Activated T-cell treated with anti-CD3 and anti-CD28 coated beads, Interleukin-2, amount 50 U/mL, for 72 hours (primary cell): ENCODE measurements at regions not wholly inside any gene's neighbourhood (a gene's known extent, or its start where the extent isn't known, plus 50 kb on each side); places are given as distances from the start of the nearest gene placed in this dataset.

ENCODE experiments used
- ATAC-seq, 2 donors: fragments of 150-1000 bp; cut with Tn5 transposase; replicated peaks in 1 of 2; 2 replicates each; pipeline ENCODE4 v1.10.0; 2021; ENCODE audit warnings: moderate library complexity in 2 of 2, mild to moderate bottlenecking in 1 of 2
- DNase-seq, 2 donors: peaks; one replicate each; pipeline ENCODE4 v3.0.0; 2021 to 2022; ENCODE audit warnings: mixed read lengths in 1 of 2
- H3K27ac Mint-ChIP-seq: one replicate; pipeline ENCODE4 v1.8.0; 2022; ENCODE audit warnings: mild to moderate bottlenecking, moderate library complexity, mixed read lengths
- H3K27me3 Mint-ChIP-seq: one replicate; pipeline ENCODE4 v1.8.0; 2022; ENCODE audit warnings: low read depth, mixed read lengths
- H3K36me3 Mint-ChIP-seq, 2 donors: one replicate each; pipeline ENCODE4 v1.8.0; 2022; ENCODE audit warnings: mixed read lengths in 2 of 2, mild to moderate bottlenecking in 1 of 2; ENCODE audit not compliant: insufficient read depth in 2 of 2
- H3K4me1 Mint-ChIP-seq: one replicate; pipeline ENCODE4 v1.8.0; 2022; ENCODE audit warnings: low read depth, mixed read lengths
- H3K4me3 Mint-ChIP-seq, 2 donors: one replicate each; pipeline ENCODE4 v1.8.0; 2022; ENCODE audit warnings: mild to moderate bottlenecking in 2 of 2, mixed read lengths in 2 of 2, moderate library complexity in 2 of 2
- H3K9me3 Mint-ChIP-seq, 2 donors: one replicate each; pipeline ENCODE4 v1.8.0; 2022; ENCODE audit warnings: mixed read lengths in 2 of 2

DNA sequence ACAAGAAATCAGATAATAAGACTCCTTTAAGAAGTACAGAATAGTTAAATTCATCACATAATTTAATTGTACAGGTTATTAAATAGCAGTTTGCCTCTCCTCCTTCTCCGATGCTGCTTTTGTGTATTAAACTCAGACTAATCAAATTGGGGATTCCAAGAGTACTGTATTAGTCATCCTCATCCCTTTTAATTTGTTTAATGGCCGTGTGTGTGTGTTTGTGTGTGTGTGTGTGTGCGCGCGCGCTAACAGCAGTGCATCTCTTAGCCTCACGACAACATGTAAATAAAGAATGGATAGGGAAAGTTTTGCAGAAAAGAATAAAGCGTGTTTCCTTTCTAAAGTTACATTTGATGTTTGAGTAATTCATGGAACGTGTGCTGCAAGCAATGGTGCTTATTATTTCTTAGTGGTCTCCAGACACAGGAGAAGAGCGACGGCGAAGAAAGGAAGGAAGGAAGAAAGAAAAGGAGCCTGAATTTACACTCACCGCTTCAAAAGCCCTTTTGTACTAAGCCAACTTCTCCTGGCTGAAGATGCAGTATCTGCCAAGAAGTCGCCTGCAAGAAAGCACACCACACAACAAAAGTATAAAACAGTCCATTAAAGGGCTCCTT is 220.3 kb downstream of the ASCL1 start:
- Mint-ChIP-seq H3K27ac (no peak overlapping the region), H3K9me3 (peaks cover 5 to 6% of the 10 kb centered on the region in 2 donors)

DNA sequence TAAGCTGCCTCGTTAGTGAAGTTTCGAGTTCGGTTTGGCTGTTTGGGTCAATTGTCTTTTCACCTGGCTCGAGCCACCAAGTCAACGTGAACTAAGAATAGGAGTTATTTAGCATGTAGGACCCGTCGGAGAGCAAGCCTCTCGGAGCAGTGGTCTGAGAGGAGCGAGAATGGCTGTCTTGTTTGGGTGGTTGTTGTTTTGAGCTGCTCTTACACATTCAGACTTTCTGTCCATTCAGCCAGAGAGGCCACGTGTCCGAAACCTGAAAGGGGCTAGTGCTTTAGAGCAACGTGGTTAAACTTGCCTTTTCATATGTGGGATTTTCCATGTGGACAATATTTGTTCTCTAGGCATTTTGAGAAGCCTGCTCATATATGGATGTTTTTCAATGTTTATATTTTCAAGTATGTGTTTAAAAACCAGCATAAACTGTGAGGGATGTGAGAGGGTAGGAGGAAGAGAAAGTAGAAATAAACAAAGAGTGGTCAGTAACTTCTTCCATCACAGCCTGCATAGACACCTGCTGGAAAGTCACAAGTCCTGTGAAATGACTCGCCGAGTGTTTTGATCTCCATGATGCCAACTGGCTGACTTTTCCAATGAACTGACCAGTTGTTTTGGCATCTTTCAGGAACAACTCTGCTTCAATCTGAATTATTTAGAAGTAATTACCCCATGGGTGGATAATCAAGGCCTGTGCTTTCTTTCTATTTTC is 221.0 kb downstream of the ASCL1 start:
- Mint-ChIP-seq H3K4me1 (no peaks in the 10 kb centered on the region), H3K27ac (no peak overlapping the region), H3K4me3 (no peak overlapping the region), H3K9me3 (peaks cover 5% of the 10 kb centered on the region in 2 donors), H3K36me3 (no peaks in the 10 kb centered on the region), H3K27me3 (no peaks in the 10 kb centered on the region)
- DNase-seq (no peak), ATAC-seq (no peak)

More for the DNA sequence above, 220.3 kb downstream of the ASCL1 start:
- DNase-seq (no peak), ATAC-seq (no peak)
- Mint-ChIP-seq H3K27me3 (no peaks in the 10 kb centered on the region), H3K36me3 (no peaks in the 10 kb centered on the region), H3K4me3 (no peak overlapping the region), H3K4me1 (no peaks in the 10 kb centered on the region)

DNA sequence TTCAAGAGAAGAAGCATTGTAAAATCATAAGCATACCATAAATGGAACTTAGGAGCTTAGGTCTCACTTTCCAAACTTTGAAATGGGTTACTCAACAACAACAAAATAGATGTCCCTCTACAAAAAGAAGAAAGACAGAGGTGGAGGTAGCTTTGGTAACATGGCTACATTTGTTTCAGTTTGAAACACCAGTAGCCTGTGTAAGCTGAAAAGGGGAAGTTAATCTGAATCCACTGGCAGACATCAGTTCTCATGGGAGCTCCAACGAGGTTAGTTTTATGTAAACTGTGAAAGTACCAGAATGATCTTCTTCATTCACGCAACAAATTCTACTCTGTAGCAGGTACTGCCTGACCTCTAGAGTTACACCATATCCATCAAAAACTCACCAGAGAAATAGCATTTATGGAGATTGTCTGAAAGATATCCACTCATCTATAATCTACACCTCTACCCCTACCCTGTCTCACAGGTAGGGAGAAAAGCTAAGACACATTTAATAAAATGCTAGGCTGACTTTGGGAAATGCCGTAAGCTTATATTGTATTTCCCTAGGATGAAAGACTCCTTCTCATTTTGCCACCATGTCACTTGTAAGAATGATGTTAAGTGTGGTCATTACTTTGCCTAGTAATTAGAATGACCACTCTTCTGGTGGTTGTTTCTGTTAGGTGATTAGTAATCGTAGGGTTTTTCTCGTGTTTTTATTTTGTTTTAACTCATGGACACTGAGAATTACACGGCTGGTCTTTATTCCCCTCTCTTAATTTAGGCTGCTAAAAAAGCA is 224.1 kb downstream of the ASCL1 start:
- Mint-ChIP-seq H3K9me3 (peaks cover 5% of the 10 kb centered on the region in 2 donors), H3K4me3 (no peak overlapping the region), H3K27me3 (peaks cover 6% of the 10 kb centered on the region), H3K36me3 (no peaks in the 10 kb centered on the region), H3K27ac (no peak overlapping the region), H3K4me1 (no peaks in the 10 kb centered on the region)
- ATAC-seq = no peak
- no peak for DNase-seq

DNA sequence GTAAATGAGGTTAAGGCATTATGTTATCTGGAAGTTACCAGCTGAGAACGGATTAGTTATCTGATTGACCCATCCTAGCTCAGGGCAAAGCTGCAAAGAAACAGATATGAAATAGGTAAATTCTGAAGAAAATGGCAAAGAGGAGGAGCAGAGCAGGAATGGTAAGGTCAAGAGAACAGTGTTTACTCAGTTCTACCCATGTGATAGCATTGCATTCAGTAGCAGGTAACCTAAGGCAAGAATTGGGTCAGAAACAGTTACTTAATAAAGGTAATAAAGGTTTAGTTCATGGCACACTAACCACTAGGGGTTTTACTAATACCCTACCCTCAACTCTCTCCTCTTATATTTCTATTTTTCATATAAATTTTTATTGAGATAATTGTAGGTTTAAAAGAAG is 224.8 kb downstream of the ASCL1 start:
- no peaks in the 10 kb centered on the region for H3K4me1 Mint-ChIP-seq
- H3K27me3 Mint-ChIP-seq = peaks cover 6% of the 10 kb centered on the region
- peaks cover 5% of the 10 kb centered on the region in 2 donors for H3K9me3 Mint-ChIP-seq
- H3K4me3 Mint-ChIP-seq = no peak overlapping the region
- no peak overlapping the region for H3K27ac Mint-ChIP-seq
- H3K36me3 Mint-ChIP-seq = no peaks in the 10 kb centered on the region
- ATAC-seq (no peak), DNase-seq (no peak)

DNA sequence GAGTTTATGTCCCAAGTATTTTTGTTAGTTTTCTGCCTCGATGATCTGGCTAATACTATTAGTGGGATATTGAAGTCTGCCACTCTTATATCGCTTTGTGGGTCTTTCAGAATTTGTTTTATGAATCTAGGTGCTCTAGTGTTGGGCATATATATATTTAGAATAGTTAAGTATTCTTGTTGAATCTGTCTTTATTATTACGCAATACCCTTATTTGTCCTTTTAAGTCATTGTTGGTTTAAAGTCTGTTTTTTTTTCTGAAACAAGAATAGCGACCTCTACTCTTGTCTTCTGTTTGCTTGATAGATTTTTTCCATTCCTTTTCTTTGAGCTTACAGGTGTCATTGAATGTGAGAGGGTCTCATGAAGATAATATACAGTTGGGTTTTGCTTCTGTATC is 239.0 kb downstream of the ASCL1 start:
- Mint-ChIP-seq H3K9me3 (peaks cover 1 to 4% of the 10 kb centered on the region in 2 donors), H3K27ac (no peak overlapping the region), H3K27me3 (no peaks in the 10 kb centered on the region), H3K4me1 (no peaks in the 10 kb centered on the region), H3K36me3 (peaks cover 0 to under 1% of the 10 kb centered on the region in 2 donors), H3K4me3 (no peak overlapping the region)
- no peak for ATAC-seq
- DNase-seq = no peak

DNA sequence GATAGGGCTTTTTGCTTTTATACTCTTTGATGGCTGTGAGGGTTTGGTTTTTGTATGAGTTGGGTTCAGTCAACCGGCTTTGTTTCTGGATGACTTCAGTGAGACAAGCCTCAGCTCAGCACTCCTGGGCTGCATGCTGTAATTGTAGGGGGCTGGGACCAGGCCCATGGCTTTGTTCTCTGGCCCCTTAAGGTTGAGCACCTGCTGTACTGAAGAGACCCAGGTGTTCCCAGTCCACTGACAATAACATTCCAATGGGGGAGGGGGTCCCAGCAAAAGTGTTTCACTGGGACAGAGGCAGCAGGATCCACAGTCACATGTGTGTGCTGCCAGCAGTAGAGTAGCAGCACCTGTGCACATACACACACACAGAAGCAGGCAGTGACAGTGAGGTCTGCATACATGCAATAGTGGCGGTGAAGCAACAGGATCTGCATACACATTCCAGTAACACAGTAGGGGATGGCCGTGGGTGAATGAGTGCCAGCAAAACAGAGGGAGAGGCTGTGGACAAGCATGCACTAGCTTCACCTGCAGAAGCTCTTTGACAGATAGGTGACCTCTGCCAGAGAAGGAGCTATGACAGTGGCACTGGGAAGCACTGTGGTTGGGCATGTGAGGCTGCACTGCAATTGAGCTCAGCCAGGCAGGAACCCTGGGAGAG is 240.4 kb downstream of the ASCL1 start:
- peaks cover 0 to 2% of the 10 kb centered on the region in 2 donors for H3K36me3 Mint-ChIP-seq
- H3K4me3 Mint-ChIP-seq = no peak overlapping the region
- H3K27ac Mint-ChIP-seq = no peak overlapping the region
- no peaks in the 10 kb centered on the region for H3K27me3 Mint-ChIP-seq
- DNase-seq (no peak), ATAC-seq (no peak)
- H3K9me3 Mint-ChIP-seq = peaks cover 2 to 4% of the 10 kb centered on the region in 2 donors
- no peaks in the 10 kb centered on the region for H3K4me1 Mint-ChIP-seq

DNA sequence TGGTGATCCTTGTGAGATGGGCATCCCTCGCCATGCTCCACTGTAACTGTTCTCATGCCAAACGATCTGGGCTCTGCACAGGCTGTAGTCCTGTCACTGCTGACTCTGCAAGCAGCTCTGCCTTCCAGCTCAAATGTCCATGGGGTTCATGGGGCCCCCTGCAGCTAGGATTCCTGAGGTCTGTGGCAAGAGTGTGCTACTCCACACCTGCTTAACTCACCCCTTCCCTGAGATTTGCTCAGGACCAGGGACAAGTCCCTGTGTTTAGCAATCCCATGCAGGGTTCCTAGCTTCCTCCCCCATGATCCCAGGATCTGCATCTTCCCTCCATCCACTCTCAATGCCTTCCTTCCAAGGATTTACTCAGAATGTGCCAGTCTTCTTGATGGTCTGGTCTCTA is 241.0 kb downstream of the ASCL1 start:
- Mint-ChIP-seq H3K36me3 (peaks cover 0 to 2% of the 10 kb centered on the region in 2 donors), H3K27me3 (no peaks in the 10 kb centered on the region), H3K9me3 (peaks cover 2 to 6% of the 10 kb centered on the region in 2 donors), H3K27ac (no peak overlapping the region), H3K4me3 (no peak overlapping the region), H3K4me1 (no peaks in the 10 kb centered on the region)
- no peak for DNase-seq
- no peak for ATAC-seq

DNA sequence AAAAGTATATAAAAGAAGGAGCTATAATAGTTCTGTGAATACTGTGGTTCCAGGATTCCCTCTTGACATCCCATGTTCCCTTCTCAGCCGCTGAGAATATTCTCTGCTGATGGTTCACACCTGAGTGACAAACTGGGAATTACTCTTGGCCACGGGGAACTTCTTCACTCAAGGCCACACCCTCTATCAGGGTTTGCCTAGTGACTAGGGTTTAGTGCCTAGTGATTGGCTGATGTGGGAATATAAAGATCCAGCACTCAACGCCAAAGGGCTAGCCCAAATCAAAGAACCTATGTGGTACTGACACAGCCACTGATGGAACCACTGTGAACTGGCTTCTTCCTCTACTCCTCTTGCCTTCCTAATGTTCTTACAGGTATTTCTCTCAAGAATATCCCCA is 248.4 kb downstream of the ASCL1 start:
- H3K4me1 Mint-ChIP-seq = no peaks in the 10 kb centered on the region
- no peak for ATAC-seq
- DNase-seq = no peak

DNA sequence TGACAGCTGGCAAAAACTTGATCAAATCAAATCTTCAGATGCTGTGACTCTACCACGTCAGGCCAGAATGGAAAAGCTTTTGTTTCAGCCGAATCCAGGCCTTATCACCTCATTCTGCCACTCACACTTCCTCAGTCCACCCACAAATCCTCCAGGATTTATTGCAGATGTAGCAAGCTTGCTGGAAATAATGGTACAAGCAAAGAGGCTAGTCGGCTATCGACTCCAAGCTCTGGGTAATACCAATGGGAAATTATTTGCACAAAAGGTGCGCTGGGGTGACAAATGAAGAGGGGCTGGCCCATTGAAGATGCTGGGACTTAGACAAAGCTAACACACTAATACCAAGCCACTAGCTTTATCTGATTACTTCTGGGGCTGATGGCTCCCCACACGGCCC is 250.5 kb downstream of the ASCL1 start:
- H3K27me3 Mint-ChIP-seq = no peaks in the 10 kb centered on the region
- peaks cover 0 to 9% of the 10 kb centered on the region in 2 donors for H3K9me3 Mint-ChIP-seq
- no peak overlapping the region for H3K4me3 Mint-ChIP-seq
- no peak for DNase-seq
- H3K4me1 Mint-ChIP-seq = no peaks in the 10 kb centered on the region
- no peak for ATAC-seq
- H3K27ac Mint-ChIP-seq = no peak overlapping the region
- peaks cover 0 to 1% of the 10 kb centered on the region in 2 donors for H3K36me3 Mint-ChIP-seq

More for the DNA sequence above, 248.4 kb downstream of the ASCL1 start:
- H3K4me3 Mint-ChIP-seq = no peak overlapping the region
- peaks cover 0 to 4% of the 10 kb centered on the region in 2 donors for H3K36me3 Mint-ChIP-seq
- H3K27ac Mint-ChIP-seq = no peak overlapping the region
- H3K9me3 Mint-ChIP-seq = peaks cover 2 to 10% of the 10 kb centered on the region in 2 donors
- no peaks in the 10 kb centered on the region for H3K27me3 Mint-ChIP-seq

DNA sequence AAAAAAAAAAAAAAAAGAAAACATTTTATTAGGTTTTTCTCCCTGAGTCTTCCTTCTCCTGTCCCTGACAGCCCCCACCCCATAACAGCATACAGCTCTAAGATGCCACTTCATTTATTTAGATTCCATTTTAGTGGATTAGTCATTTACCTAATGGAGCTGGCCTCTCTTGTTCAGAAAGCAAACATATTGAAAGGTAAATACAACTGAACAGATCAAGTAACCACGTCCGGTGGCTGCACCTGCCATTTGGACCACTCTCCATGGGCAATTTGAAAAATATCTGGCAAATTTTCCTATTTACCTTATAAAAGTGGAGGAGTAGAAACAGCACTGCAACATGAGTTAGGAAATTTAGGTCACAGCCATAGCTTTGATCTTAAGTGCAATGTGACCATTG is 254.6 kb downstream of the C12orf42 start:
- Mint-ChIP-seq H3K36me3 (peaks cover 0 to 1% of the 10 kb centered on the region in 2 donors), H3K4me1 (no peaks in the 10 kb centered on the region), H3K4me3 (no peak overlapping the region), H3K9me3 (peaks cover 0 to 4% of the 10 kb centered on the region in 2 donors), H3K27me3 (no peaks in the 10 kb centered on the region), H3K27ac (no peak overlapping the region)
- no peak for DNase-seq
- no peak for ATAC-seq

DNA sequence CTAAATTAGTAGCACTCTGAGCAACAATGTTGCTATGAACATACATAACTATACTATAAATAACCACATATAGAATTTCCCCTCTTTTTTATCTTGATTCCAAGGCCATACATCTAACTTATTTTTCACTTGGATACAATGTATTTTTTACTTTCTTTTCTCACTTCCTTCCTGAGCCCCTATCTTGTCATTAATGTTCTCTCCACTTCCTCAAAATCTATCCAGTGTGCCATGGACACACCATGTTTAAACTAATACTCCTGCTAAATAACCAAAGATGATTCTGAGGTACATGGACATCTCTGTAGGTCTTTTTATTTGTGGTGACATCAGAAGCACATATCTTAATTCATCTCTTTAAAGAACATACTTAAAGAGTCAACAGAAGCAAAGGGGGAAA is 251.2 kb downstream of the C12orf42 start:
- Mint-ChIP-seq H3K27me3 (no peaks in the 10 kb centered on the region), H3K27ac (no peak overlapping the region), H3K4me1 (no peaks in the 10 kb centered on the region), H3K4me3 (no peak overlapping the region), H3K9me3 (no peaks in the 10 kb centered on the region), H3K36me3 (no peaks in the 10 kb centered on the region)
- DNase-seq (no peak), ATAC-seq (no peak)

DNA sequence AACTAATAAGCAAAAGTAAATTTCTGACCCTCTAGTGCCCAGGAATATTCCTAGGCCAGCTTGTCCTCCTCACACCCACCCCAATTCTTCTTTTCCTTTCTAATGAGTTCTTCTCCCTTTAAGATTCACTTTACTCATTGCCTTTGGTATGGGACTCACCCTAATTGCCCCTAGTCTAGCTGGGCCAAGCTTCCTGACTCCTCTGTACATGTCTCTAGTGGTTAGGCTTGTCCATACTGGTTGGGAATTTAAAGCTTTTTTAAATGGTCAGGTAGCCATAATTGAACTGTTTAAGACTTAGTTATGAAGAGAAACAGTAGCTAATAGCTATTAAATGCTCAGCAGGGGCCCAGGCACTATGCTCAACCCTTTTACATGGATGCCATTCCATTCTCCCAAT is 248.2 kb downstream of the C12orf42 start:
- Mint-ChIP-seq H3K9me3 (peaks cover 4 to 8% of the 10 kb centered on the region in 2 donors), H3K27me3 (no peaks in the 10 kb centered on the region), H3K36me3 (no peaks in the 10 kb centered on the region), H3K27ac (no peak overlapping the region), H3K4me1 (no peaks in the 10 kb centered on the region), H3K4me3 (no peak overlapping the region)
- no peak for DNase-seq
- ATAC-seq = no peak

DNA sequence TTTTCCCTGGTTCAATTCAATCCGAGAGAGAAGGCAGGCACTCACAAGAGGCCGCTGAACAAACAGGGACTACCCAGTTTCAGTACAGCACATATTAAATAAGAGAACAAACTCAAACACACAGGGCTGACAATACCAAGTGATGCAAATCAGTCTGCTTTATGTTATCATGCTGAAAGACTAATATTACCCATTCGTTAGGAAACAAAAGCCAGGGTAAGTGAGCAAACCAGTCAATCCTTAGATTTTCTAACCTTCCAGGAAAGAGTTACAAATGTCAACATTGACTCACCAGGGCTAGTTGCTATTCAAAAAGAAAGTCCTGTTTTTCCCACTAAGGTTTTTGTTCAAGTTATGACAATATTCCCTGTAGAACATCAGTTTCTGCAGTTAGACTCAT is 246.2 kb downstream of the C12orf42 start:
- Mint-ChIP-seq H3K27me3 (no peaks in the 10 kb centered on the region), H3K36me3 (no peaks in the 10 kb centered on the region), H3K4me3 (no peak overlapping the region), H3K4me1 (no peaks in the 10 kb centered on the region), H3K9me3 (peaks cover 4 to 10% of the 10 kb centered on the region in 2 donors), H3K27ac (no peak overlapping the region)
- DNase-seq = no peak
- ATAC-seq = peak in 1 of 2 donors; percentile 45
